ENCODE measurements at regions not wholly inside any gene's neighbourhood (a gene's known extent, or its start where the extent isn't known, plus 50 kb on each side); places are given as distances from the start of the nearest gene placed in this dataset.

DNA sequence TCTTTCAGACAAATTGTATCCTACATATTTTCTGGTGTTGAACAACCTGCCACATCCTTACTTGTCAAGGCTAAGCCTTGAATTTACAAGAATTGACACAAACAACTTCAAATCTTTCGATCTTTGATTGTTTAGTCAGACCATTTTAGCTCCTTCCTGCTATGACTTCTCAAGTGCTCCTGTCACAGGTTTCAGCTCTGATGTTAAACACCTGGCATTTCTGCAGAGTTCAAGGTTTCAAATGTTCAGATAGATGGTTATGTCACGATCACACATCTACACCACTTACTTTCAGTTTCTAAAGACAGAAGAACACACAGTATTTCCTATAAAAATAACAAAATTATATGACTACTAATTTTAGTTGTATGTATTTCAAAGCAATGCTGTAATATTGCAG is 84.0 kb downstream of the RND3 start:
- TF ChIP-seq EZH2phosphoT487 (IDR thresholded peaks at IDR 0.05; ENCODE audit: borderline replicate concordance), result no peak
- TF ChIP-seq, protein P1, sequence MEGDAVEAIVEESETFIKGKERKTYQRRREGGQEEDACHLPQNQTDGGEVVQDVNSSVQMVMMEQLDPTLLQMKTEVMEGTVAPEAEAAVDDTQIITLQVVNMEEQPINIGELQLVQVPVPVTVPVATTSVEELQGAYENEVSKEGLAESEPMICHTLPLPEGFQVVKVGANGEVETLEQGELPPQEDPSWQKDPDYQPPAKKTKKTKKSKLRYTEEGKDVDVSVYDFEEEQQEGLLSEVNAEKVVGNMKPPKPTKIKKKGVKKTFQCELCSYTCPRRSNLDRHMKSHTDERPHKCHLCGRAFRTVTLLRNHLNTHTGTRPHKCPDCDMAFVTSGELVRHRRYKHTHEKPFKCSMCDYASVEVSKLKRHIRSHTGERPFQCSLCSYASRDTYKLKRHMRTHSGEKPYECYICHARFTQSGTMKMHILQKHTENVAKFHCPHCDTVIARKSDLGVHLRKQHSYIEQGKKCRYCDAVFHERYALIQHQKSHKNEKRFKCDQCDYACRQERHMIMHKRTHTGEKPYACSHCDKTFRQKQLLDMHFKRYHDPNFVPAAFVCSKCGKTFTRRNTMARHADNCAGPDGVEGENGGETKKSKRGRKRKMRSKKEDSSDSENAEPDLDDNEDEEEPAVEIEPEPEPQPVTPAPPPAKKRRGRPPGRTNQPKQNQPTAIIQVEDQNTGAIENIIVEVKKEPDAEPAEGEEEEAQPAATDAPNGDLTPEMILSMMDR (conservative IDR thresholded peaks at IDR 0.05; ENCODE audit: low read length), result no peak
- no peaks in the 10 kb centered on the region for H3K9me3 ChIP-seq (ENCODE audit: insufficient read depth, low read depth, low read length)
- H4K20me1 ChIP-seq (ENCODE audit: insufficient read depth, low read length, poor library complexity, severe bottlenecking), result no peaks in the 10 kb centered on the region
- H3K4me3 ChIP-seq (ENCODE audit: low read length, poor library complexity, severe bottlenecking), result peak overlapping the region; percentile 21
- H3K9ac ChIP-seq (ENCODE audit: low read depth, low read length, poor library complexity, severe bottlenecking), result no peak overlapping the region
- H3K27me3 ChIP-seq (ENCODE audit: insufficient read depth, low read length, poor library complexity, severe bottlenecking), result no peaks in the 10 kb centered on the region
- no peaks in the 10 kb centered on the region for H3K9me2 ChIP-seq (replicated peaks; ENCODE audit: low read depth, low read length)
- no peaks in the 10 kb centered on the region for H3K36me3 ChIP-seq (ENCODE audit: insufficient read depth, low read length)
- peak overlapping the region; percentile 77 for H2AFZ ChIP-seq (ENCODE audit: low read length)
- peak overlapping the region; percentile 52 for H3K4me2 ChIP-seq (ENCODE audit: low read depth, low read length, poor library complexity, severe bottlenecking)
- H3K79me2 ChIP-seq (ENCODE audit: insufficient read depth, low read length), result no peaks in the 10 kb centered on the region
- H3K4me1 ChIP-seq (ENCODE audit: insufficient read depth, low read length, poor library complexity, severe bottlenecking), result no peaks in the 10 kb centered on the region
- H3F3A ChIP-seq (ENCODE audit: low read depth), result no peaks in the 10 kb centered on the region

DNA sequence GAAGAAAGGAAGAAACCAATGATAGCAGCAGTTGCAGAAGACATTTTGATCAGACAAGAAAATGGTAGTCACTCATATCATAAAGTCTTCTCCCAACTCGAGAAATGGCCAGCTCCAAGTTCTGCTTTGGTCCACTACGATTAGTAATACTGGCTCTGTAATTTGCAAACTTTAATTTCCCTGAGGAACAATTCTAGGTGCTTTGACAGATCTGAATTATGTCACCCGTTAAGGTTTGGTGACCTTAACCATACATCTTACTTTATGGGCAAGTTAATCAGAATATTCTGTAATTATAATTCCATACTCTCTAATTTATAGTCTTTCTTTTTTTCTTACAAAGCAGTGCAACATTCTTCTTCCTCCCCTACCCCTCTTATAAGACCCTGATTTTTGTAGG is 84.5 kb downstream of the RND3 start:
- Histone ChIP-seq H3F3A (ENCODE audit: low read depth) (no peaks in the 10 kb centered on the region), H3K79me2 (ENCODE audit: insufficient read depth, low read length) (no peaks in the 10 kb centered on the region), H3K9ac (ENCODE audit: low read depth, low read length, poor library complexity, severe bottlenecking) (no peak overlapping the region), H3K4me3 (ENCODE audit: low read length, poor library complexity, severe bottlenecking) (no peak overlapping the region), H2AFZ (ENCODE audit: low read length) (peak overlapping the region; percentile 77; the same call in 1 of the 2 replicates), H3K4me1 (ENCODE audit: insufficient read depth, low read length, poor library complexity, severe bottlenecking) (no peaks in the 10 kb centered on the region), H3K27me3 (ENCODE audit: insufficient read depth, low read length, poor library complexity, severe bottlenecking) (no peaks in the 10 kb centered on the region), H4K20me1 (ENCODE audit: insufficient read depth, low read length, poor library complexity, severe bottlenecking) (no peaks in the 10 kb centered on the region), H3K36me3 (ENCODE audit: insufficient read depth, low read length) (no peaks in the 10 kb centered on the region), H3K9me2 (replicated peaks; ENCODE audit: low read depth, low read length) (no peaks in the 10 kb centered on the region), H3K4me2 (ENCODE audit: low read depth, low read length, poor library complexity, severe bottlenecking) (no peak overlapping the region), H3K9me3 (ENCODE audit: insufficient read depth, low read depth, low read length) (no peaks in the 10 kb centered on the region)
- TF ChIP-seq, protein P1 (conservative IDR thresholded peaks at IDR 0.05; ENCODE audit: low read length), result no peak
- TF ChIP-seq EZH2phosphoT487 (IDR thresholded peaks at IDR 0.05; ENCODE audit: borderline replicate concordance), result no peak

DNA sequence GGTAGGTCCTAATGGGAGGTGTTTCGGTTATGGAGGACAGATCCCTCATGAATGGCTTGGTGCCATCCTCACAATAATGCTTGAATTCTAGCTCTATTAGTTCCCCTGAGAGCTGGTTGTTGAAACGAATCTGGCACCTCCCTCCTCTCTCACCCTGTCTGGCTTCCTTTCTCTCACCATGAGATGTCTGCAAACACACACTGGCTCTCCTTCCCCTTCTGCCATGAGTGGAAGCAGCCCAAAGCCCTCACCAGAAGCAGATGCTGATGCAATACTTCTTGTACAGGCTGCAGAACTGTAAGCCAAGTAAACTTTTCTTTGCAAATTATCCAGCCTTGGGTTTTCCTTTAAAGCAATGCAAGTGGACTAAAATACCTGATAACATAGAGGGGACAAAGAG is 86.6 kb downstream of the RND3 start:
- Histone ChIP-seq H3F3A (ENCODE audit: low read depth) (no peaks in the 10 kb centered on the region), H4K20me1 (ENCODE audit: insufficient read depth, low read length, poor library complexity, severe bottlenecking) (no peaks in the 10 kb centered on the region), H3K79me2 (ENCODE audit: insufficient read depth, low read length) (no peaks in the 10 kb centered on the region), H3K9ac (ENCODE audit: low read depth, low read length, poor library complexity, severe bottlenecking) (no peak overlapping the region), H3K9me2 (replicated peaks; ENCODE audit: low read depth, low read length) (no peaks in the 10 kb centered on the region), H3K4me3 (ENCODE audit: low read length, poor library complexity, severe bottlenecking) (no peak overlapping the region), H3K36me3 (ENCODE audit: insufficient read depth, low read length) (no peaks in the 10 kb centered on the region), H3K4me1 (ENCODE audit: insufficient read depth, low read length, poor library complexity, severe bottlenecking) (no peaks in the 10 kb centered on the region), H3K27me3 (ENCODE audit: insufficient read depth, low read length, poor library complexity, severe bottlenecking) (no peaks in the 10 kb centered on the region), H2AFZ (ENCODE audit: low read length) (no peak overlapping the region), H3K4me2 (ENCODE audit: low read depth, low read length, poor library complexity, severe bottlenecking) (no peak overlapping the region), H3K9me3 (ENCODE audit: insufficient read depth, low read depth, low read length) (no peaks in the 10 kb centered on the region)
- TF ChIP-seq, protein P1 (conservative IDR thresholded peaks at IDR 0.05; ENCODE audit: low read length), result no peak
- no peak for TF ChIP-seq EZH2phosphoT487 (IDR thresholded peaks at IDR 0.05; ENCODE audit: borderline replicate concordance)

Data from Loucy (cell line).